GM19395 (cell line): ENCODE measurements at regions not wholly inside any gene's neighbourhood (a gene's known extent, or its start where the extent isn't known, plus 50 kb on each side); places are given as distances from the start of the nearest gene placed in this dataset.

Source experiments
- ATAC-seq: cut with Tn5 transposase; IDR thresholded peaks from one replicate; pipeline ENCODE4 v1.9.1; 2021; ENCODE audit warnings: mild to moderate bottlenecking, moderate library complexity; ENCODE audit not compliant: unreplicated experiment

DNA sequence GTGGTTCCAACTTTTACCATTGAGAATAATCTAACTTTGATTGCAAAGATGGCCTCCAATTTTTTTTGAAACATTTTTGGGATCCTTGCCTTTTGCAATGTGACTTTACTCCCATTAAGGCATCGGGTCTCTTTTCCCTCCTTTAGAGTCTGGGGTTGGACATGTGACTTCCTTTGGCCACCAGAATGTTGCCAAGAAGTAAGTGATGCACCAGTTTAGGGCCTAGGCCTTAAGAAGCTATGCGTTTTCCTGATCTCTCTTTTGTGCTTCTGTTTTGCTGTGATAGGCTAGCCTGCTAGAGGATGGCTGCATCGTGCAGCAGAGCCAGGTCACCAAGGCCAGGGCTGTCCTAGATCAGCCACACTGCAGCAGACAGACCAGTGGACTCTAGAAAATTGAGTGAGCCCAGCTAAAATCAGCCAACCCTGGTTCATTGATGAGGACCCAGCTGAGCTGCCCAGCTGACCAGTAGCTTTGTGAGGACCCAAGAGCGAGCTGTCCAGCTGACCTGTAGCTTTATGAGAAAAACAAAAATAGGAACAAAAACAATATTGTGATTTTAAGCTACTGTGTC, 594.0 kb upstream of the JAG1 start:
- ATAC-seq: no peak

DNA sequence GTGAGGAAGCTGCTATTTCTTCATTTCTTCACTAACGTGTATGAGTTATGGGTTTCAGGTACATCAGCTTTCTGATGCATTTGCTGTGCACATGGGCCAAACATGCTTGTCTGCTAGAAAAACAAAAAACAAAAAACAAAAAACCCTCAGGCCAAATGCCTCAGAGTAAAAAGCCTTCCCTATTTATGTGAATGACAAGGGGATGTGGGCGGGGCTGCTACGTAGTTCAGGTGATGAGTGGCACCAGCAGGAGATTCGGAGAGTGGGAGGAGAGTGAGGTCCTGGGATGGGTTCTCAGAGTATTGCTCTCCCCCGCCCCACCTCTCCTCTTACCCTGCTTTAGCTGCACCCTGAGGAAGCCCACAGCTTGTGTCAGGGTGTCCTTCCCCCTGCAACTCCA, 596.8 kb upstream of the JAG1 start:
- no peak for ATAC-seq

DNA sequence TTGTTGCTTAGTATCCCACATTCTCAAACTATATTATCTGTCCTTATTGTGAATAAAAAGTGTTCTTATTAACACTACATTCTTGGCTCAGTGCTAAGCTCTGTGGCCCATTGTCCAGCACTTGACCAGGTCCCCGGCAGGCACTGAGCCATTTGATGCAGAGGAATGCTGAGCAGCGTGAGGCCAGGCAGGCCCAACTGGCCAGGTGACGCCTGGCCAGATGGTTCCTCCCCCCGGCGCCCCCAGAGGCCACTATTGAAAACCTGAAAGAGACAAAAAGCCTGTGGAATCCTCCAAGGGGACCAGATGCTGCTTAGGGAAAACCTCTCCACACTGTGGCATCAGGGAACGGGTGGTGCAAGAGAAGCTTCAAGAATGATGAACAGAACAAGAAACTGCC, 597.5 kb upstream of the JAG1 start:
- ATAC-seq: no peak

DNA sequence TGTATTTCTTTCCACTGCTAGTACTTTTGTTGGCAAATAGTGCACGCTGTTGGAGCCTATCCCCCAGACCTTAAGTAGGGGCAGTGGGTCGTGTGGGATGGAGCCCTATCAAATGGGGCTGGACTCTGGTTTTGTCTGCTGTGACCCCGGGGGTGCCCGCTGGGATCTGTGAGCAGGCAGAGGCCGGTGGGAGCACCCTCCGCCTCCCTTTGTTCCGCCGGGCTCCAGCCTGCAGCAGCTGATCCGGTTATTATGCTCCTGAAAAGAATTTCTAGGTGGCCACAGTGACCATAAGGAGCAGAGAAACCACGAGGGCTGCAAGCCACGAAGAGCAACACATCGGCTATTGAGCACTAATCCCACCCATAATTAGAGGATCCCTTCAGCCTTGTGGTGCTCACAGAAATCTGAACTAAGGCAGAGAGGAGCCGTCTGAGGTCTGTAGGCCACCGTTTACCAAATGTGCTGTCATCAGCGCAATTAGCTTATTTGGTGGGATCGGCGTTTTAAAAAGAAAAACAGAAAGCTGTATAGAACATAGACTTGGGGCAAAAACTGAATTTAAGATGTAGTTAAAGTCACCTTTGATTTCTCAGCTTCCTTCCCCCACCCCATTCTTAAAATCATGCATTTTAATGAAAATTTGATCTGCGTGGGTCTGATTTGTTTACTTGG, 598.3 kb upstream of the JAG1 start:
- ATAC-seq: no peak

DNA sequence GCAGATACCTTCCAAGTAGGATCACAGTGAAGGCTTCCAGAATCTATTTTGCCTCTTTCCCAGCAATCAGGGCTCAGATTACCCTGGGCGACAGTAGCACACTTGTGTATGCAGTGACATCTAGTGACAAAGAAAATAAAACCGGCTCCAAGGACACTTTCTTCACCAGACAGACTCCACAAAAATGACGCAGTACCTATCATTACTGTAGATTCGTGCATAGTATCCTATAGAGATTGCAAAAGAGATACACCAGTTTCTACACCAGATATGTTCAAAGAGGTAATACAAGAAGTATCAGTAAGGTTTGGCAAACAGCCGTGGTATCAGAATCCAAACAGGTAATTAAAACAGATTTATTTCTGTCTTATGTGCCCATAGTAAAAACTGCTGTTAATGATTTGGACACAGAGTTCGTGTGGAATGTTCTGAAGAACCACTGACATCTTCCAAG, 600.4 kb upstream of the JAG1 start:
- peak; percentile 64 for ATAC-seq

DNA sequence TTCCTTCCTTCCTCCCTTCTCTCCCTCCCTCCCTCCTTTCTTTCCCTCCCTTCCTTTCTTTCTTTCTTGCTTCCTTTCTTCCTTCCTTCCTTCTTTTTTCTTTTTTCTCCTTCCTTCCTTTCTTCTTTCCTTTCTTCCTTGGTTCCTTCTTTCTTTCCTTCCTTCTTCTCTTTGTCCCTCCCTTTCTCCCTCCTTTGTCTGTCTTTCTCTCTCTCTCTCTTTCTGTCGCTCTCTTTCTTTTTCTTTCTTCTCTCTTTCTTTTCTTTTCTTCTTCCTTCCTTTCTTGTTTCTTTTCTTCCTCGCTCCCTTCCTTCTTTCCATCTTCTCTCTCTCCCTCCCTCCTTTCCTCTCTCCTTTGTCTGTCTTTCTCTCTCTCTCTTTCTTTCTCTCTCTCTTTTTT, 601.9 kb upstream of the JAG1 start:
- ATAC-seq: no peak

DNA sequence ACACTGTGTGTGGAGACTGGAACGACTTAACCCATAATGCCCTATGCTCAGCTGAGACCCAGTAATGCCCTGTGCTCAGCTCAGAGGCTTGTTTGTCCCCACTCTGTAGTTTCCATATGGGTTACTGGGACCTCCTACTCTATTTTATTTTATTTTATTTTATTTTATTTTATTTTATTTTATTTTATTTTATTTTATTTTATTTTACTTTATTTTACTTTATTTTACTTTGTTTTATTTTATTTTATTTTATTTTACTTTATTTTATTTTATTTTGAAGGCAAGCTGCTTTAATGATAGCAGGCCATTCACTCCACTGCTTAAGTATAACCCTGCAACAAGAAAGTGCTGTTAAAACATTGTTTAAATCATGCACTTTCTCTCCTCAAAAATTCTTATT, 603.4 kb upstream of the JAG1 start:
- ATAC-seq: no peak

DNA sequence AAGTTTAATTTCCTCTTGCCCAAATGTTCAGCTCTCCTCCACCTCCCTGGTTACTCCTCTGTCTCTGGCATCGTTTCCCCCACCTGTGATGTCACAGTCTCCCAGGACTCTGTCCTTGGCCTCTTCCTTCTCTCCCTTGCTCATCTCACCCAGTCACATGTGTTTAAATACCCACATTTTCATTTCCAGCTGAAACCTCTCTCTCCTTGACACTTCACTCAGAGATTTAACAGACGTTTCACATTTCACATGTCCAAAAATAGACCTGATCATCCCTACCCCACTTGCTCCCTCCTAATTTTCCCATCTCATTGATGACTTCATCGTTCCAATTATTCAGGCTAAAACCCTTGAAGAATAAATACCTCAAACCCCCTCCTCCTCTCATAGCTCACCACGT, 604.1 kb upstream of the JAG1 start:
- ATAC-seq: no peak

DNA sequence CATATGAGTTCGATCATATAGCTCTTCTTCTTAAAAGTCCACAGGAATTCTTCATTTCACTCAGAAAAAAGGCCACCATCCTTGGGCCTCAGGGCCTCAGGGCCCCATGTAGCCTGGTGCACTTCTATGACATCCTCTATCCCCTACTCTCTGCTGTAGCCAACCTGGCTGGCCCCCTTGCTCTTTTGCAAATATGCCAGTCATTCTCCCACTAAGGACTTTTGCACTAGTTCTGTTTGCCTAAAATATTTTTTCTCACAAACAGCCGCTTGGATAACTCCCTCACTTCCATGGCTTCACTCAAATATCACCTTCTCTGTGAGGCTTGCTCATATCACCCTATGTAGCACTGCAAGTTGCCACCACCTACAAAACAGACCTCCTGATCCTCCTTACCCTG, 604.7 kb upstream of the JAG1 start:
- ATAC-seq: no peak

DNA sequence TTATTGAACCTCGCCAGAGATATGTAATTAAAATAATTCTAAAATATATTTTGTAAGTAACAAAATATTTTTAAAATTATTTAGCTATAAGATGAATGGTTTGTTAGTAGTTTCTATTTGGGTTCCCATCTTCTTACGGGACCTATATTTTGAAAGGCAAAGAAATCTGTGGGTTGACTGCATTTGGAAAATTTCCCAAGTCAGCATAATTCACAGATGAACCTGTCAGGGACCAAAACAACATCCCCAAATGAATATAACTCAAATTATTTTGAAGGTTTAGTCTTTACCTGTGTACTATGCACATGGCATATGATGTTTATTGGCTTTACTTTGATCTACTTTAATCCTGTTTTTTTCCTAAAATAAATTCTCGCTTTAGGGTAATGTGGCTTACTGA, 607.4 kb upstream of the JAG1 start:
- ATAC-seq: no peak

DNA sequence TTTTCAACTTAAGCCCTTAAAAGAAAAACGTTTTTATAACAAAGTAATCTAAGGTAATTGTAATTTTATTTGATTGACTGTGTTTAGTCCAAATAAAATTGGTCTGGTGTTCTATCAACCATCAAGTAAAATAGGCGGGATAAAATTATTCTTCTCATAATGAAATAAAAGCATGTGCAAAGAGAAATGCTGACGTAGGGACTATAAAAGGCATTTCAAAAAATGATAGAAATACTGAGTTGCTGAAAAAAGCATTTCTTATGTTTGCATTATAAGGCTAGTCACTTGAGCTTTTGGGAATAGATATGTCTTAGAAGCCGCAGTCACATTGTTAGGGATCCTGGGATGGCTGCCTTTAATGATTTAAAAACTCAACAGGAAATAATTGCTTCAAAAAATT, 608.0 kb upstream of the JAG1 start:
- ATAC-seq: no peak

DNA sequence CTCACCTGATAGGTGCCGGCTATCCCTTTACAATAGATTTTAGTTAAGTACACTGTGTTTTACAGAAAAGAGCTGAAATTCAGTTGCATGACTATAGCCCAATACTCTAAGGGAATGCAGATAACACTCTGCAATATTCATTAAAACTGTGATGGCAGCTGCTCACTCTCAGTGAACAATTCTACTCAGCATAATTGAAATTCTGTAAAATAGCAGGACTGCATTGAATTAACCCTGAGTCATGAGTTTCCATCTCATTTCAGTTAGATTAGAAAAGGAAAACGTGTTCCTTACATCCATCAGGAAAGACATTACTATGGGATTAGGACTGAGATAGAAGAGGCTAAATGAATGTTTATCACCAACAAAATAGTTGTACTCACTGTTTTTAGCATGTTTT, 613.3 kb upstream of the JAG1 start:
- ATAC-seq: no peak

DNA sequence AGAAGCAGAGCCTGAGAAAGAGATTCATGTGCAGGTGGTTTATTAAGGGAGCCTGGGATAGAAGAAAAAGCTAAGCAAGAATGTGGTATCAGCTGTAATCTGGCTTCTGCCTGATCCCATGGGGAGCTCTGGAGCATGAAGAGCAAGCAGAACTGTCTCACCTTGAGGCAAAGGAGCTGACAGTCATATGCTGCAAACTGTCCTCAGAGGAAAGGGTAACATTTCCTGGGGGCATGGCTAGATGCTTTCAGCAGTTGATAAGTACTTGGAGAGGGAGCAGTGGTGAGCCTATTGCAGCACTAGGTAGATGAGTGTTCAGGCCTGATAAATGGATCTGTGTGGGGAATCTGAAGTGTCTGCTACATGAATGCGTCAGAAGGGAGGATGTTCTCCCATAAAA, 621.5 kb upstream of the BTBD3 start:
- ATAC-seq: no peak

DNA sequence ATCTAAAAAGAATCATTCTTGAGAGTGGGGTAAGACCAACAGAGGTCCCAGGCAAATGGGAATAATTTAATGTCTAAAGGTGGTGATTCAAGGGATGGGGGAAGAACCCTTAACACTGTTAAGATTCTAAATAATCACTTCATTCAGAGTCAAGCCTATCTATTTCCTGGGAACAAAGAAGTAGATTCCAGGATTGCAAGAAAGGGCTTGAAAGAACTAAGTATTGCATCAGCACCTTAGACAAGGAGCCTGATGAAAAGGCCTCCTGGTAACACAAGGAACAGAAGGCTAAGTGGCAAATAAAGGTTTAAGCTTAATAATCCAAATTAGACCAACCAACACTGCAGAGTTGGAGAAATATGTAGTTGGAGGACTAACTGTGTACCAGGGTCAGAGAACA, 620.7 kb upstream of the BTBD3 start:
- no peak for ATAC-seq

DNA sequence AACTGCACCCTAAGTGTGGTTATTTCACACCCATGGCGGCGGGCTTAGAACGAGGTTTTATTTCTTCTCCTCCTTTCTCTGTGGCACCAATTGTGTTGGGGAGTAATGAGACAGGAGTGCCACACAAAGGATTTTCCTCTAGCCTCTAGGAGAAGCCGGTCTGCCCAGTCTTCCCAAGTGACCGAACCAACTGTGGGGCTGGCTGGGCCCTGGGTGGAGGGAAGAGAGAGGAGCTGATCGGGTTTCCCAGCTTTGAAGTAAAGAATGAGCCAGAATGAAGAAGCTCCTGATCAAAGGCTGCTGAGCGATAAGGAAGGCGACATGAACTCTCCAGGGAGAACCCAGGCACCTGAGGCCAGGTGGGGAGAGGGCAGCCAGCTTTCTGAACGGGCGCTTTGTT, 616.0 kb upstream of the BTBD3 start:
- no peak for ATAC-seq

DNA sequence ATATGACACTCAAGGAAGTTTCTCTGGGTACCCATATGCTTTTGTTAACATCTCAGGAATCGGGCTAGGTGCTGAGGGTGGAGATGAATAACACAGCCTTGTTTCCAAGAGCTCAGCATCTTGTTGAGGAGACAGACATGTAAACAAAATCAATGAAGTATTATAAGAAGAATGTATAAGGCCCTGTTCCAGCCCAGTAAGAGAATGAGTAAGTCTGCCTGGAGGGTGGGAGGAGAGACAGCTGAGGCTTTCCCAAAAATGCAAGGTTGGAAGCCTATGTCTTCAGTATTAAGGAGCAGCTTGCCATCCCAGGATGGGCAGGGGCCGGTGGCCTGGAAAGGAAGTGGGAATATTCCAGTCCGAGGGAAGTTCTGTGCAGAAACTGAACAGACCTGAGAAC, 615.3 kb upstream of the BTBD3 start:
- no peak for ATAC-seq

DNA sequence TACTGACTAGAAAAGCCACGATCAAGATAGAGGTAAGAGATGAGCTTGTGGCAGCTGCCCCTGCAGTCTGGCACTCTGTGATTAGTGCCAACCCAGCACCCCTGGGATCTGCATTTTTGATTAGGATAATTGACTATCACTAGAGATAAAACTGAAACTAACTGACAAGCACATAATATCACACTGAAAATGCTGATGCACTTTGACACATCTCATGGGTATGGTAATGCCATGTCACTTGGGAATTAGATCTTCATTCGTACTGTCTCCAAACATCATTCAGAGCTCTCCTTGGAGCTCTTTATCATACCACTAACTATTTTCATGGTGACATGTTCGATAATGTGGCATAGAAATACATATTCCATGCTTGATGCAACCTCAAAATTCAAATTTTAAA, 612.9 kb upstream of the BTBD3 start:
- no peak for ATAC-seq

DNA sequence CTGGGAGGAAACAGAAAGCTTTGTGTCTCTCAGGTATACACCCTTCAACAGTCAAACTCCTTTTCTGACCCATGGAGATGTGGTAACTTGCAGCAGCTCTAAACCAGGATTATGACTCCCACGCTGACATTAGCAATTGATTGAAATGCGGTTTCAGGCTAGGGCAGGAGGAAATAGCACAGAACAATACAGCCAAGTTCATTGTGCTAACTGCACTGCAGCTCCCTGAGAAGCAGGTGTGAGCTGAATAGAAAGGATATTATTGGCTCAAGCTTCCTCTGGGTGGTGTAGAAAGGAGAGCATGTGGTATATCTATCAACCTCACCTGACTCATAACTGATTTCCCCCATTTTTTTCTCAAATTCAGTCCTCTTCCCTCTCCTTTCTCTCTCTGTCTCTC, 612.3 kb upstream of the BTBD3 start:
- no peak for ATAC-seq

DNA sequence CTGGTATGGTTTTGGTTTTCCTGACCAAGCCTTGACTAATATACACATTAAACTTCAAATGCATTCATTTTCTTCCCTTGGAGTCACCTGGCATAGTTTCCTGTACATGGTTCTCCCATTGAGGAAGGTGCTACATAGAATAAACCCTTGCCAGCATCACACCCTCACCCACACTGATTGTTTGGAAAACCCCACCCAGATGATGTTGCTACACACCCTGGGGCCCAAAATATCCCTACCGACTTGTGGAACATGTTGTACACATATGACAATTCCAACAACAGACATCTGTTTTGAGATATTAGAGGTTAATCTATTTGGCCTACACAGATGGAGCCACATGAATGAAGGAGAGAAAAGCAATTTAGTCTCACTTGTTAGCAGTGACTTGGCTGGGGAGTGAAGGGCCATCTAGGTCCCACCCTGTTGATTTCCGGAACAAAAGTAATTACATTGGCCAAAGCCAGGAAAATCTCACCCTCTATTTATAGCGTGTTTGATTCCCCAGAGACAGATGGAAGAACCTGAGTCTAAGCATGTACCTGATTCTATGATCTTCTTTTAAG, 606.0 kb upstream of the BTBD3 start:
- ATAC-seq: no peak

DNA sequence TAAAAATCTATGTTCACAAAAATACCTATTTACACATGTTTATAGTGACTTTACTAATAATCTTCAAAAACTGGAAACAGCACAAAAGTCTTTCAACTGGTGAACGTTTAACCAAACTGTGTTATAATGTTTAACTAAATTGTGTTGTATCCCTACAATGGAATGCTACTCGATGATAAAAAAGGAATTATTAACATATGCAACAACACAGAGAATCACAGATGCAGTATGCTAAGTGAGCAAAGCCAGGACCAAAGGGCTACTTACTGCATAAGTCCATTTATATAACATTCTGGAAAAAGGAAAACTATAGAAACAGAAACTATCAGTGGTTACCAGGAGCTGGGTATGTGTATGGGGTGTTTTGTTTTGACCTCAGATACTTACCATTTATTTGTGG, 602.2 kb upstream of the BTBD3 start:
- ATAC-seq: no peak

DNA sequence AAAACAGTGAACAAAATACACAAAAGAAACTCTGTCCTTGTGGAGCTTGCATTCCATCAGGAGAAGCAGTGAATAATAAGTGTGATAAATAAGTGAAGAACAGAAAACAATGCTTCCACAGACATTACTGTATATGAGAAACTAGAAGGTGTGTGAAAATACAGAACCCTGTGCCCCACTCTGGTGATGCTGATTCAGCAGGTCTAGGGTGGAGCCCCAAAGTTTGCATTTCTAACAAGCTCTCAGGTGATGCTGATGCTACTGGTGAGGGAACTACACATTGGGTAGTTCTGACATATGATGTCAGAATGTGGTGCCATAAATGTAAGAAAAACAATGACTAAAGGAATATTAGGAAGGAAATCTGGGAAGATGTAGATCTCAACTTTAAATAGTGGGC, 601.4 kb upstream of the BTBD3 start:
- ATAC-seq: no peak

DNA sequence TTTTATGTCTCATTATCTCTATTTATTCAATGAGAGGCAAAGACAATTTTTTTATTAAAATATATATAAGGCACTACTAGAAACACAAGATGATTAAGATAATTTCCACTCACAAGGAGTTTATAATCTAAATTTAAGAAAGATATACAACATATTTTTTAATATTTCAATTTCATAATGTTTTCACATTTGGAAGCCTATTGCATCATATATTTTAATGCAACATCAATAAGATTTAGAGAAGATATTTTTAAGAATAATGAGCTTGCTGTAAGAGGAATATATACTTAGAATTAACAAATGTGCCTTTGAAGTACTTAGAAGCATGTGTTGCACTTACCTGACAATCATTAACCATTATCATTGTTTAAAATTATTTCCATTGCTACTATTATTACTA, 597.7 kb upstream of the BTBD3 start:
- ATAC-seq: no peak

DNA sequence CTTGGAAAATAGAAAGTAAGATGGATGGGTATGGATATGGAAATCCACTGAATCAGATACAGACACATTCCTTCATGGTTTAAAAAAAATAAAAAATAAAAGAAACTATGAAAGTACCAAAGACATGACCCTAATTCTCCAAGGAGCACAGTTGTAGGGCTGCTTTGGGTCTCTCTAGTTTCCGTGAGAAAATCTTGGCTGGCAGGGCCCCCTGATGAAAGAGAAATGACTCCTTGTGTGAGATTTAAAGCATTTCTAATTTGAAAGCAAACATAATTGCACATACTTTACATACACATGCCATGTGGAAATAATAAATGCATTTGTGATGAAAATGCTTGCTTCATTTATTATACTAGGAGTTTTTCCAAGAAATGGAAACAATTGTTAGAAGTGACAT, 593.9 kb upstream of the BTBD3 start:
- no peak for ATAC-seq
